GM12892 (cell line): ENCODE measurements at regions not wholly inside any gene's neighbourhood (a gene's known extent, or its start where the extent isn't known, plus 50 kb on each side); places are given as distances from the start of the nearest gene placed in this dataset.

ENCODE experiments used
- POLR2A ChIP-seq: IDR thresholded peaks from 2 replicates; pipeline ENCODE4 v1.6.1; 2011; ENCODE audit warnings: low read depth, low read length, control low read depth
- POLR2AphosphoS5 ChIP-seq: IDR thresholded peaks from 2 replicates; pipeline ENCODE4 v1.6.1; 2011; ENCODE audit warnings: low read depth, low read length, control low read depth

- TF ChIP-seq POLR2A = no peak
- TF ChIP-seq POLR2AphosphoS5 = no peak
These were observed 506.9 kb upstream of the MYT1L start for GRCh38 chr2:2837746-2838547.
